ENCODE measurements at regions not wholly inside any gene's neighbourhood (a gene's known extent, or its start where the extent isn't known, plus 50 kb on each side); places are given as distances from the start of the nearest gene placed in this dataset.

DNA sequence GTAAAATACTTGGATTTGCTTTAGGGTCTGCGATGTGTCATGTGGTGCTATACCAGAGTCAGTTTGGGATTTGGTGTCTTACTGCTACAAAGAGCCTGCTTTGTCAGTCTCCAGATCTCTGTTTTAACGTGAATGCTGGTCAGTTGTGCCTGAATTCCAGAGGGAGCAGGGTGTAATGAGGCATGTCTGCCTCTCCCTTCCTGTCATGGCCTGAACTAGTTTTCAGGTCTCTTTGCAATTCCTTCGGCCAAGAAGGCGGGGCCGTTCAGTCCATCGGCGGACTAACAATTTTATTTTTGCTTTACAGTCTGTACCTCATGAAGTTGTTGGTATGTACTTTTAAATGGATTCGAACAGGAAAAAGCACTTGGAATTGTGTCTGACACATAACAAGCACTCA is 465.1 kb upstream of the ADARB2 start:
- Mint-ChIP-seq H3K27ac (peak overlapping the region; percentile 85 to 98 (median 97)), H3K27me3 (ENCODE audit: low read depth) (no peaks in the 10 kb centered on the region; the same call in 1 of the 2 replicates), H3K36me3 (ENCODE audit: insufficient read depth in 1 of 3, low read depth in 3 of 3) (peaks cover 13 to 36% (median 22%) of the 10 kb centered on the region in 3 experiments), H3K4me1 (peaks cover 41% of the 10 kb centered on the region in 2 experiments), H3K4me3 (no peak overlapping the region), H3K9me3 (peaks cover 12 to 19% of the 10 kb centered on the region in 2 experiments)
- Histone ChIP-seq H2BK5ac (ENCODE audit: insufficient read length, low read length) (peak overlapping the region; percentile 66), H3K18ac (ENCODE audit: insufficient read length, low read depth, low read length) (peak overlapping the region; percentile 7), H3K9ac (ENCODE audit: extremely low read depth, insufficient read length, low read length) (no peak overlapping the region), H4K8ac (replicated peaks; ENCODE audit: insufficient read length, low read depth, low read length) (no peak overlapping the region), H3K23me2 (ENCODE audit: insufficient read length, low read depth, low read length, poor library complexity, severe bottlenecking) (no peaks in the 10 kb centered on the region), H3K56ac (ENCODE audit: insufficient read length, low read depth, low read length) (no peak overlapping the region), H3K79me1 (ENCODE audit: insufficient read depth, low read depth, low read length, poor library complexity, severe bottlenecking) (no peaks in the 10 kb centered on the region), H2BK12ac (ENCODE audit: insufficient read length, low read depth, low read length) (peak overlapping the region; percentile 6), H4K91ac (ENCODE audit: insufficient read length, low read depth, low read length) (no peak overlapping the region), H3K27ac (ENCODE audit: insufficient read length, low read depth, low read length) (peak overlapping the region; percentile 94), H2BK20ac (ENCODE audit: low read depth, low read length, poor library complexity, severe bottlenecking) (no peak overlapping the region), H2AFZ (ENCODE audit: low read length) (peak overlapping the region; percentile 2), H3K4me2 (ENCODE audit: insufficient read depth, insufficient read length, low read length) (peak overlapping the region; percentile 4), H4K20me1 (ENCODE audit: control insufficient read depth, insufficient read depth, insufficient read length) (no peaks in the 10 kb centered on the region), H3K23ac (ENCODE audit: insufficient read length, low read depth, low read length) (no peak overlapping the region), H4K5ac (ENCODE audit: insufficient read length, low read depth, low read length) (no peak overlapping the region), H3K4me1 (ENCODE audit: insufficient read depth, low read length) (peaks cover 8% of the 10 kb centered on the region; the same call in 1 of the 2 replicates), H2BK15ac (ENCODE audit: low read depth, low read length) (no peak overlapping the region), H2BK120ac (ENCODE audit: low read depth, low read length, poor library complexity, severe bottlenecking) (peak overlapping the region; percentile 26), H3K79me2 (ENCODE audit: insufficient read depth, low read length) (no peaks in the 10 kb centered on the region), H3T11ph (ENCODE audit: low read length) (peak overlapping the region; percentile 70), H3K27me3 (ENCODE audit: insufficient read depth, low read length) (no peaks in the 10 kb centered on the region), H3K9me3 (ENCODE audit: control insufficient read depth, low read depth, low read length) (no peaks in the 10 kb centered on the region), H3K4ac (ENCODE audit: low read depth, low read length) (no peak overlapping the region; the same call in 1 of the 2 replicates), H3K14ac (ENCODE audit: insufficient read depth, low read length) (no peak overlapping the region), H2AK5ac (ENCODE audit: insufficient read length, low read length) (no peak overlapping the region)
- TF ChIP-seq, protein P1, sequence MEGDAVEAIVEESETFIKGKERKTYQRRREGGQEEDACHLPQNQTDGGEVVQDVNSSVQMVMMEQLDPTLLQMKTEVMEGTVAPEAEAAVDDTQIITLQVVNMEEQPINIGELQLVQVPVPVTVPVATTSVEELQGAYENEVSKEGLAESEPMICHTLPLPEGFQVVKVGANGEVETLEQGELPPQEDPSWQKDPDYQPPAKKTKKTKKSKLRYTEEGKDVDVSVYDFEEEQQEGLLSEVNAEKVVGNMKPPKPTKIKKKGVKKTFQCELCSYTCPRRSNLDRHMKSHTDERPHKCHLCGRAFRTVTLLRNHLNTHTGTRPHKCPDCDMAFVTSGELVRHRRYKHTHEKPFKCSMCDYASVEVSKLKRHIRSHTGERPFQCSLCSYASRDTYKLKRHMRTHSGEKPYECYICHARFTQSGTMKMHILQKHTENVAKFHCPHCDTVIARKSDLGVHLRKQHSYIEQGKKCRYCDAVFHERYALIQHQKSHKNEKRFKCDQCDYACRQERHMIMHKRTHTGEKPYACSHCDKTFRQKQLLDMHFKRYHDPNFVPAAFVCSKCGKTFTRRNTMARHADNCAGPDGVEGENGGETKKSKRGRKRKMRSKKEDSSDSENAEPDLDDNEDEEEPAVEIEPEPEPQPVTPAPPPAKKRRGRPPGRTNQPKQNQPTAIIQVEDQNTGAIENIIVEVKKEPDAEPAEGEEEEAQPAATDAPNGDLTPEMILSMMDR (conservative IDR thresholded peaks at IDR 0.05) = no peak
- peak; percentile 48 for DNase-seq
- no CpG with 5 or more reads among the region's 8 CpGs for WGBS (ENCODE audit: extremely low coverage, insufficient read length, low lambda C conversion rate)
